Breast epithelium (tissue), 4 donors: ENCODE measurements at regions not wholly inside any gene's neighbourhood (a gene's known extent, or its start where the extent isn't known, plus 50 kb on each side); places are given as distances from the start of the nearest gene placed in this dataset.

Experiments
- DNase-seq, 2 donors: peaks; one replicate each; pipeline ENCODE4 v3.0.0-alpha.2; 2019; ENCODE audit warnings: low spot score in 2 of 2
- H3K27ac ChIP-seq, 2 donors: fragments of 200-600 bp; sonication (generic) in 1 of 2; one replicate each; pipeline ENCODE4 v1.5.1; 2016 to 2019; ENCODE audit warnings: mild to moderate bottlenecking in 1 of 2
- H3K27me3 ChIP-seq, 2 donors: fragments of 200-600 bp; sonication (generic) in 1 of 2; one replicate each; pipeline versions ENCODE4 v1.5.1 to v1.6.0; 2017 to 2019; ENCODE audit warnings: control low read depth in 1 of 2, mild to moderate bottlenecking in 1 of 2
- H3K36me3 ChIP-seq: fragments of 200-600 bp; one replicate; pipeline ENCODE4 v1.5.1; 2019
- H3K4me1 ChIP-seq, 2 donors: fragments of 200-600 bp; sonication (generic); one replicate each; pipeline ENCODE4 v1.5.1; 2016 to 2019; ENCODE audit warnings: control low read depth in 1 of 2
- H3K4me3 ChIP-seq, 3 donors: fragments of 200-600 bp; sonication (generic); 1 replicate in 2 of 3; 2 replicates in 1 of 3; pipeline ENCODE4 v1.5.1; 2016 to 2019; ENCODE audit warnings: mild to moderate bottlenecking in 3 of 3, moderate library complexity in 2 of 3
- H3K9me3 ChIP-seq, 2 donors: fragments of 200-600 bp; sonication (generic) in 1 of 2; one replicate each; pipeline ENCODE4 v1.5.1; 2016 to 2019; ENCODE audit warnings: control low read depth in 1 of 2
- POLR2A ChIP-seq: fragments of 450-650 bp; IDR thresholded peaks from one replicate; pipeline ENCODE4 v1.6.1; 2016; ENCODE audit warnings: antibody characterized with exemption, mild to moderate bottlenecking, moderate library complexity
- POLR2AphosphoS5 ChIP-seq, 3 donors: sonication (generic); formaldehyde crosslinking; IDR thresholded peaks; one replicate each; pipeline ENCODE4 v1.6.1; 2017; ENCODE audit warnings: antibody characterized with exemption in 3 of 3
- intact Hi-C: fragments of 100-400 bp; cut with DNase I; formaldehyde crosslinking; loops from one replicate; pipeline ENCODE4 v1.15.1; 2023; ENCODE audit warnings: low total_unique reads
- TF ChIP-seq, protein P1 (sequence below), 3 donors: fragments of 450-650 bp; IDR thresholded peaks; one replicate each; pipeline ENCODE4 v1.5.1; 2016 to 2017; ENCODE audit warnings: antibody characterized with exemption in 3 of 3, mild to moderate bottlenecking in 3 of 3, moderate library complexity in 3 of 3

DNA sequence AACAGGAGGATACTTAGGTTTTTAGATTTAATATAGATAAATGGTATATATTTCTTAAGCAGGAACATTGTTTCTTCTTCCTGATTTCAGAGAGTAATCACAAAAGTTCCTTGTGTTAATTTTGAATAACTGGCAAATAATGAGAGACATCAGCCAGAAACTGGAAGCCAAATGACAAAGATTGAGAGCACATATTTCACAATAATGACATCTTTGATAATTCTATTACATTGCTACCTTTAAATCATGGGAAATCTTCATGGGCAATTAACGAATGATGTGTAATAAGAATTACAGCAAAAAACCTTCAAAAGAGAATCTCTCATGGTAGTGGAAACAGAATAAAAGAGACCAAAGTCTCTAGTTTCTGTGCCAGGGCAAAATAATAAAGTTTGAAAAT lies 215.1 kb downstream of the NUP35 start:
- Histone ChIP-seq H3K36me3 (no peaks in the 10 kb centered on the region), H3K27me3 (no peaks in the 10 kb centered on the region), H3K27ac (no peak overlapping the region), H3K4me3 (no peak overlapping the region), H3K9me3 (peaks cover 6 to 14% of the 10 kb centered on the region in 2 donors), H3K4me1 (no peaks in the 10 kb centered on the region)
- DNase-seq = no peak
- intact Hi-C loops = no loop called here
- TF ChIP-seq POLR2A (no peak), POLR2AphosphoS5 (IDR thresholded peaks at IDR 0.05) (no peak)
- TF ChIP-seq, protein P1, sequence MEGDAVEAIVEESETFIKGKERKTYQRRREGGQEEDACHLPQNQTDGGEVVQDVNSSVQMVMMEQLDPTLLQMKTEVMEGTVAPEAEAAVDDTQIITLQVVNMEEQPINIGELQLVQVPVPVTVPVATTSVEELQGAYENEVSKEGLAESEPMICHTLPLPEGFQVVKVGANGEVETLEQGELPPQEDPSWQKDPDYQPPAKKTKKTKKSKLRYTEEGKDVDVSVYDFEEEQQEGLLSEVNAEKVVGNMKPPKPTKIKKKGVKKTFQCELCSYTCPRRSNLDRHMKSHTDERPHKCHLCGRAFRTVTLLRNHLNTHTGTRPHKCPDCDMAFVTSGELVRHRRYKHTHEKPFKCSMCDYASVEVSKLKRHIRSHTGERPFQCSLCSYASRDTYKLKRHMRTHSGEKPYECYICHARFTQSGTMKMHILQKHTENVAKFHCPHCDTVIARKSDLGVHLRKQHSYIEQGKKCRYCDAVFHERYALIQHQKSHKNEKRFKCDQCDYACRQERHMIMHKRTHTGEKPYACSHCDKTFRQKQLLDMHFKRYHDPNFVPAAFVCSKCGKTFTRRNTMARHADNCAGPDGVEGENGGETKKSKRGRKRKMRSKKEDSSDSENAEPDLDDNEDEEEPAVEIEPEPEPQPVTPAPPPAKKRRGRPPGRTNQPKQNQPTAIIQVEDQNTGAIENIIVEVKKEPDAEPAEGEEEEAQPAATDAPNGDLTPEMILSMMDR (IDR thresholded peaks at IDR 0.05) = no peak

DNA sequence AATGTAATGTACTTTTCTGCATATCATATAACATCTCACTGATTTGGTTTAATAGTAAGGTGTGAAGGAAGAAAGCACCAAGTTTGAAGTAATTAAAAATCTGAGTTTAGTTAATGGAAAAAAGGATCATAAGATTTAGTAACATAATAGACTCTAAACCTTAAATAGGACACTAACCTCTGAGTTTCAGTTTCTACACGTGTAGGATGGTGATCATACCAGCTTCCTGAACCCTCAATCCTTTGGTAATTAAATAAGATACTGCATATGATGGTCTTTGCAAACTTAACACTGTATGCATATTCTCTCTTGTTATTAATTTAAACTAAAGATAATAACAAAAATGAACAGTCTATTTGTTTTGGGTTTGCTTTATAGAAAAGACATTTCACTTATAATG lies 216.8 kb downstream of the NUP35 start:
- TF ChIP-seq POLR2AphosphoS5 (IDR thresholded peaks at IDR 0.05) = no peak
- TF ChIP-seq, protein P1 (IDR thresholded peaks at IDR 0.05) = no peak
- TF ChIP-seq POLR2A = no peak
- H3K27ac ChIP-seq = no peak overlapping the region
- H3K4me3 ChIP-seq = no peak overlapping the region
- DNase-seq = no peak
- no peaks in the 10 kb centered on the region for H3K36me3 ChIP-seq
- intact Hi-C loops = no loop called here
- H3K27me3 ChIP-seq = no peaks in the 10 kb centered on the region
- peaks cover 6 to 9% of the 10 kb centered on the region in 2 donors for H3K9me3 ChIP-seq
- no peaks in the 10 kb centered on the region for H3K4me1 ChIP-seq

DNA sequence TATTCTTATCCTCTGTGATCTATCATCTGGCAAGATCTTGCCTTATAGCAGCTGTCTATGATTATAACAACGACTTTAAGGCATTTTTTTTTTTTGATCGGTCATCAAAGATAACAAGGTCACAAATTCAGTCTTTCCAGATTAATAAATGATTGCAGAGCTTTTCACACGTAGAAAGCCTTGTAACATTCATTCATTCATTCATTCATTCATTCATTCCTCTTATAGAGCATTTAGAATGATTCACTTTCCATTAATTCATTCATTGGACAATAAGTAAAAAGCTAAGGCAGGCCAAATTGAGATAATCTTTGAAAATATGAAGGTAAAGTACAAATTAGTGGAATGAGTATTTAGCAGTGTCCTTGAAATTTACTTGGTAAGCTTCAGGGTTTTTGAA lies 223.7 kb downstream of the NUP35 start:
- intact Hi-C loops = no loop called here
- Histone ChIP-seq H3K36me3 (no peaks in the 10 kb centered on the region), H3K27ac (no peak overlapping the region), H3K27me3 (no peaks in the 10 kb centered on the region), H3K4me1 (no peaks in the 10 kb centered on the region), H3K4me3 (no peak overlapping the region), H3K9me3 (no peaks in the 10 kb centered on the region)
- DNase-seq = no peak
- TF ChIP-seq POLR2AphosphoS5 (IDR thresholded peaks at IDR 0.05) (no peak), POLR2A (no peak)

DNA sequence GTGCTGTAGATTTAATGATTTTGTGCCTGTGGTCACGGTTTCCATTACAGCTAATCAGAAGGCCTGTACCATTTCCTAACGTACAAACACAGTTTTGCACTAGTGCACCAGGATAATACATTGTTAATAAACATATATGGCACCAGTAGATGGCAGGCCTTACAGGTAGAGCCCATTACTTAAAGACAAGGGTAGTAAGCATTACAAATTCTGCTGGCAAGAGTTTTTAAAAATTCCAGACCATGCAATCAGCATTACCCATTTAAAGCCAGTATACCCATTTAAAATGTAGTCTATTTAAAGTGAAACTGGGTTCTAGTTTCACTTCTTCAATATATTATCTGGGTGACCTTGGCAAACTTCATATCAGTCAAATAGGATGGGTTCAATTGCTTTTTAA lies 224.2 kb downstream of the NUP35 start:
- Histone ChIP-seq H3K4me1 (no peaks in the 10 kb centered on the region), H3K4me3 (no peak overlapping the region), H3K27me3 (no peaks in the 10 kb centered on the region), H3K9me3 (no peaks in the 10 kb centered on the region), H3K36me3 (no peaks in the 10 kb centered on the region), H3K27ac (no peak overlapping the region)
- DNase-seq = no peak
- intact Hi-C loops = no loop called here
- TF ChIP-seq POLR2A (no peak), POLR2AphosphoS5 (IDR thresholded peaks at IDR 0.05) (no peak)
- TF ChIP-seq, protein P1 (IDR thresholded peaks at IDR 0.05) = no peak

DNA sequence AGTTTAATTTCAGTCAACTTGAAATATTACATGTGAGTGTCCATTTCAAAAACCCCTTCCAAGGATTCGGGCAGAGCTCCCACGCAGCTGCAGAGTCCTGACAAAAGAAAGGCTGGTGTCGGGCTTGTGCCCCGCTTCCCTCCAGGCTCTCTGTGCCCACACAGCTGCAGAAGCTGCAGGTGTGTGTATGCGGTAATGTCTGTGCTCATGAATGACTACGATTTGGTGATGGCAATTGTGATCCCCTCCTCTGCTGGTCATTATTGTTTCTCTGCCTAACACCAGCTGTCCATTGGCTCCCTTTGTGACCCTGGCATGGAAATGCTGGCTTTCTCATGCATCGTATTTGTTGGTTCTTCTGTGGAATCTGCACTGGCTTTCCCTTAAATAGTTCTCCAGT lies 224.8 kb downstream of the NUP35 start:
- Histone ChIP-seq H3K9me3 (no peaks in the 10 kb centered on the region), H3K27me3 (no peaks in the 10 kb centered on the region), H3K4me3 (no peak overlapping the region), H3K27ac (no peak overlapping the region), H3K4me1 (no peaks in the 10 kb centered on the region), H3K36me3 (no peaks in the 10 kb centered on the region)
- intact Hi-C loops = no loop called here
- no peak for DNase-seq
- TF ChIP-seq, protein P1 (IDR thresholded peaks at IDR 0.05) = no peak
- TF ChIP-seq POLR2A = no peak
- TF ChIP-seq POLR2AphosphoS5 (IDR thresholded peaks at IDR 0.05) = no peak

DNA sequence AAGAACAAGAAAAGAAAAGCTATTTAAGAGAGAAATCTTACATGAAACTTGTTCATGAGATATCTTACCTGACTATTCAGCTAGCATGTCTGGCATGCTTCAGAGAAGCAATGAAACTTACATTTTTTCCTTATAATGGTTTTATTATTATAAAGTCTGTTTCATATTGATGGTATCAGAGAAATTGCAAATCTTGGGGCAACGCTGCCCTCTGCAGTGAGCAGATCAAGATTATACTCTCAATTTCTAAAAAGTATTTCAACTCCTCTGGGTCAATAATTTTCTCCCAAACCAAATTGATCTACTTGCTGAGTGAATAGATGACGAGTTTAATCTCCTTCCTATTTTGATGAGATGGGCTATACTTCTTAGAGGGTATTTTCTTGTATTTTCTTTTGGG lies 235.6 kb downstream of the NUP35 start:
- no peak overlapping the region for H3K4me3 ChIP-seq
- H3K36me3 ChIP-seq = no peaks in the 10 kb centered on the region
- H3K27me3 ChIP-seq = no peaks in the 10 kb centered on the region
- H3K27ac ChIP-seq = no peak overlapping the region
- no peak for DNase-seq
- no peaks in the 10 kb centered on the region for H3K4me1 ChIP-seq
- TF ChIP-seq, protein P1 (IDR thresholded peaks at IDR 0.05) = no peak
- TF ChIP-seq POLR2A = no peak
- no peak for TF ChIP-seq POLR2AphosphoS5 (IDR thresholded peaks at IDR 0.05)
- no peaks in the 10 kb centered on the region for H3K9me3 ChIP-seq
- intact Hi-C loops = no loop called here
